Fibroblast of villous mesenchyme (primary cell): ENCODE measurements at regions not wholly inside any gene's neighbourhood (a gene's known extent, or its start where the extent isn't known, plus 50 kb on each side); places are given as distances from the start of the nearest gene placed in this dataset.
A peak's percentile ranks its signal among the peaks of the same experiment; 100 is the strongest.

Experiments
- DNase-seq: peaks from one replicate; pipeline ENCODE4 v3.0.0-alpha.2; 2010; ENCODE audit warnings: low read depth
- H3K4me3 ChIP-seq: 2 replicates; pipeline ENCODE4 v1.5.1; 2011; ENCODE audit warnings: low read depth, mild to moderate bottlenecking, low read length
- TF ChIP-seq, protein P1 (sequence below): IDR thresholded peaks from 2 replicates; pipeline ENCODE4 v1.5.1; 2012; ENCODE audit warnings: low read depth, mild to moderate bottlenecking, low read length; ENCODE audit not compliant: insufficient read depth

DNA sequence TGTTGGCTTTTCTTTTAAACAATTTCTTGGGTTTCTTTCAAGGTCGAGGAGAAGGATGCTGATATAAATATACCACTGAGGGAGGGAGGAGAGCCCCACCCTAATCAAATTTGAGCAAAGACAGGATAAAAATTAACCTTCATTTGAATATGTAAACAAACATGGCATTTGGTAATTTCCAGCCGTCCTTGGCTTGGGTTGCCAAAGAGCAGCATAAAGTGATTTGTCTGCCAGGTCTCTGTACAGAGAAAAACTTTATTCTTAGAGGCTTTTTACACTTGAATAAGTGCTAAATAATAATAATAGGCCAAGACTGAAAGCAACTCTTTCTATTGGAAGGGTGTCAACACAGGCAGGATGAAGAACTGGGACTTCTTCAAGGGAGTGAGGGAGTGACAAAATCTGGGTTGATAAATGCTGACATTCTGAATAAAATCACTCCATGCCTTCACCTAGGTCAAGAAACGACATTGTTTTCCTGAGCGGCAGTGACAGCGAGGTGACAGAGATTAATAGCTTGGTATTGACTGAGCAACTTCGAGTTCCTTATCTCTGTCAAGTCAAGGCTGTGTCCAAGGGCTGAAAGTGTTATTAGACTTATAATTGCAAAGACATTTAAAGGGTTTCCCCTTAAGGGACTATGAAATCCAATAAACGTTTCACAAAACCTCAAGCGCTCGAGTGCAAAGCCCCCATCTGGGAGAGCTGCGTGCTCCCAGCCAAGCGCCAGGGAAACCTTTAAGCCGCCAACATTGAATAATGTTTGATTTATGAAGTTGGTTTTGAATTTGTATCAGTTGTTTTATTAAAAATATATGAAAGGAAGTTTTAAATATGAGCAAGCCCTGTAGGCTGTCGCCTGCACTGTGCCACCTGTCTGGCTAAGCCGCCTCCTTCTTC, 269.5 kb upstream of the N4BP1 start:
- TF ChIP-seq, protein P1, sequence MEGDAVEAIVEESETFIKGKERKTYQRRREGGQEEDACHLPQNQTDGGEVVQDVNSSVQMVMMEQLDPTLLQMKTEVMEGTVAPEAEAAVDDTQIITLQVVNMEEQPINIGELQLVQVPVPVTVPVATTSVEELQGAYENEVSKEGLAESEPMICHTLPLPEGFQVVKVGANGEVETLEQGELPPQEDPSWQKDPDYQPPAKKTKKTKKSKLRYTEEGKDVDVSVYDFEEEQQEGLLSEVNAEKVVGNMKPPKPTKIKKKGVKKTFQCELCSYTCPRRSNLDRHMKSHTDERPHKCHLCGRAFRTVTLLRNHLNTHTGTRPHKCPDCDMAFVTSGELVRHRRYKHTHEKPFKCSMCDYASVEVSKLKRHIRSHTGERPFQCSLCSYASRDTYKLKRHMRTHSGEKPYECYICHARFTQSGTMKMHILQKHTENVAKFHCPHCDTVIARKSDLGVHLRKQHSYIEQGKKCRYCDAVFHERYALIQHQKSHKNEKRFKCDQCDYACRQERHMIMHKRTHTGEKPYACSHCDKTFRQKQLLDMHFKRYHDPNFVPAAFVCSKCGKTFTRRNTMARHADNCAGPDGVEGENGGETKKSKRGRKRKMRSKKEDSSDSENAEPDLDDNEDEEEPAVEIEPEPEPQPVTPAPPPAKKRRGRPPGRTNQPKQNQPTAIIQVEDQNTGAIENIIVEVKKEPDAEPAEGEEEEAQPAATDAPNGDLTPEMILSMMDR, result no peak
- no peak overlapping the region for H3K4me3 ChIP-seq
- no peak for DNase-seq

DNA sequence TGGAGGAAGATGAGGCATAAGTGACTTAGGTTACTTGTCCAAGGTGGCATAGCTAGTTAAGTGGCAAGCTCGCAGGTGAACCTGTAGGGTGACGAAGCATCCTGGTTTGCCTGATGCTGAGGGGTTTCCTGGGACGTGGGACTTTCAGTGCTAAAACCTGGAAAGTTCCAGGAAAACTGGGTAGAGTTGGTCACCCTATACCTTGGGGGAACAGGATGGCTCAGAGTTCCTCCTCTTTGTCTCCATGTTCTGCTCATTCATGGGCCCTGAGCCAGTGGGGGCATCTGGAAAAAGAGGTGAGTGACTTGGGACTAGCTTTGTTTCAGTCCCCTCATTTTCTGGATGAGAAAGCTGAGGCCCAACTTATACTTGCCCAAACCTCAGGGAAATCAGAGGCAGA, 268.0 kb upstream of the N4BP1 start:
- H3K4me3 ChIP-seq, result no peak overlapping the region
- no peak for DNase-seq
- TF ChIP-seq, protein P1, result no peak

DNA sequence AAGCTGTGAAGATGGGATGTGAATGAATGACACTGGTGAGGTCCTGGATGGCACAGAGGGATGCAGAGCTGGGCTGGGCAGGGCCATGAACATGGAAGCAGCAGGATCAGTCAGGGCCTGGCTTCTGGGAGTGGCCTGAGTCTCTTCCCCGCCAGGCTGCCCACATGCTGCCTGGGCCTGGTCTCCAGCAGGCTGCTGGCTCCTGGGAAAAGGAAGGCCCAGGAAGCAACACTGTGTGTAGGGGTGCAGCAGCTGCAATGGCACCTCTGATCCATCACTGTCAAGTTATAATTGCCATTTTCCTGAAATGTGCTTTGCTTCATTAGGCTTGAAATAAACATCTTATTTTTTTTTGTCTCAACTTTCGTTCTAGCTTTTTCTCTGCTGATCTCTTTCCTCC, 260.2 kb upstream of the N4BP1 start:
- DNase-seq, result no peak
- H3K4me3 ChIP-seq, result no peak overlapping the region
- TF ChIP-seq, protein P1, result no peak

DNA sequence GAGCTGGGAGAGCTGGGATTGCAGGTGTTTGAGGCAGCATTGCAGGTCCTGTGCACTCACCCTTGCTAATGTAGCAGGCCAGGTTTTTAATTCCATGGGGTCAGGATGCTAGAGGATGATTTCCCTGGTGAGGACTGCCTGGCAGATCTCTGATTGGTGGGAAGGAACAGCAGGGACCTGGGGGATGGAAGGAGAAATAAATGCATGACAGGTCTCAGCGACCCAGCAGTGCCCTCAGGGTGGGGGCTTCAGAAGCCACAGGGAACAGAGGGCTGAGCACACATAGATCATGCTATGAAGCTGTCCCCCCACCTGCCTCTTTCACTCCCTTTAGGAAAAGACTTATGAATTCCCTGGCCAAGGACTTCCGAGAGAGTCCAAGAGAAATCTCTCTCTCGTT, 255.5 kb upstream of the N4BP1 start:
- TF ChIP-seq, protein P1, result no peak
- no peak for DNase-seq
- H3K4me3 ChIP-seq, result no peak overlapping the region

DNA sequence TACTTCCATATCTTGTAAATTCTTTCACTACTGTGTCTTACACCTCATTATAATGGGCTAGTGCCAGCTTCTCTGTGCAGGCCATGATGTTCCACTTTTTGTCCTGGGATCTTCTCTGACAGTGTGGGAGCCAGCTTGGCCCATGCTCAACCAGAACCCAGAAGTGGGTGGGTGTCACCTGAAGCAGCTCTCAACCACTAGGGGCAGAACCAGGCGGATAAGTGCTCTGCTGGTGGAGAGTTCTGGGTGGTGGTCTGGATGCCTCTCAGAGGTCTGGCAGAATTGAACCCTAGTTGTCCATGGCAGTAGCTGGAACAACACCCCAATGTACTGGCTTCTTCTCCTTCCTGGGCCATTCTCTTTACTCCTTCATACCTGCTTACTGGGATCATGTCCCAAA, 254.1 kb upstream of the N4BP1 start:
- TF ChIP-seq, protein P1, result no peak

DNA sequence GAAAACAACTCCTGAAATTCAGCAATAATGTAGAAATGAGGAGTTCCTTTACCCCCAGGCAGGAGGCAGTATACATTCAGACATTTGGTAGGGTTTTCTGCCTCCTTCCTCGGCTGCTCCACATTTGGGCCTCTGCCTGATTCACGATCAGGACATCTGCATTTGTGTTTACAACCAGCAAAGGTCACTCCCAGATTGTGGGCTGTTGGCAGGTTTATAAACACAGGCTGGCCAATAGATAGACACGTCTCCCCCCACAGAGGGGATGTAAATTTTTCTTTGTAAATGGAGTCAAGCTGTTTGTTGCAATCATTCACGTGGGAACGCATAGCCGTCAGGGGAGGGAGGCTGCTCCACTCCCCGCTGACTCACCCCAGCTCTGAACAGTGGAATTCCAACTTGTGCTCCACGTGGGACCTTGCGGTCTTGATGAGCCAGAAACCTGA, 252.1 kb upstream of the N4BP1 start:
- TF ChIP-seq, protein P1, result peak; percentile 9
- peak; percentile 56 for DNase-seq
- H3K4me3 ChIP-seq, result no peak overlapping the region

More for the DNA sequence above, 254.1 kb upstream of the N4BP1 start:
- no peak for DNase-seq
- H3K4me3 ChIP-seq, result no peak overlapping the region
